NCI-H146 treated with DMSO at 0.1 percent for 48 hours (cell line): ENCODE measurements at regions not wholly inside any gene's neighbourhood (a gene's known extent, or its start where the extent isn't known, plus 50 kb on each side); places are given as distances from the start of the nearest gene placed in this dataset.

Experiments used
- DNase-seq: peaks from one replicate; lab custom pipeline; 2025; ENCODE audit not compliant: unreplicated experiment; lab: John Stamatoyannopoulos, UW

DNA sequence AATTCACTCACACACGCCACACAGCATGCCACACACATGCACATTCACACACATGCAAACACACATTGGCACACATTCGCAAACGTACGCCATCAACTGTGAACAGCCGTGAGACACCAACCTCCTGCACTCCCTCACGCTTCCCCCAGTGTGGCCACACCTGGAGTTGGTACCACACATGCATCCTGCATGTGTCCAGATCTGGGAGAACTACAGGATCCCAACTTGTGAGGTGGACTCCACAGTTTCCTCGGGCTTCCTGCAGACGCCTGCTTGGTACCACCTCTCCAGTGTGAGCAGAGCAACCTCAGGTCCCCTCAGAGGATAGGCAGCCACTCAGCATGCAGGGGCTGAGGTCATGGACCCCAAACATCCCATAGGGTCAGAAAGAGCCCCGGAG is 239.0 kb downstream of the EIPR1 start:
- DNase-seq = no peak

DNA sequence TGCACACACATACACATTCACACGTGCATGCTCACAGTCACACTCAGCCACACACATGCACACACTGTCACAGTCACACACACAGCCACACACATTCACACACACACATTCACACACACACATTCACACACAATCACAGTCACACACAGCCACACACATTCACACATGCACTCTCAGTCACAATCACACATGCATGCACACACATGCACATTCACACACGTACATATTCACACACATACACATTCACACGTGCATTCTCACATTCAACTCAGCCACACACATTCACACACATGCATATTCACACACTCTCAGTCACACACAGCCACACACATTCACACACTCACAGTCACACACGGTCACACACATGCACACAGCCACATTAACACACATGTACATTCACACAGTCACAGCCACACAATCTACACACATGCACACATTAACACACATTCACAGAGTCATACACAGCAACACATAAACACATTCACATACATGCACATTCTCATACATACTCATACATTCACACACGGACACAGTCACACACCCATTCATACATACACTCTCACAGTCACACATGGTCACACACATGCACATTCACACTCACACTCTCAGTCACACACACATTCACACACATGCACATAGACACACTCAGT is 239.8 kb downstream of the EIPR1 start:
- no peak for DNase-seq

DNA sequence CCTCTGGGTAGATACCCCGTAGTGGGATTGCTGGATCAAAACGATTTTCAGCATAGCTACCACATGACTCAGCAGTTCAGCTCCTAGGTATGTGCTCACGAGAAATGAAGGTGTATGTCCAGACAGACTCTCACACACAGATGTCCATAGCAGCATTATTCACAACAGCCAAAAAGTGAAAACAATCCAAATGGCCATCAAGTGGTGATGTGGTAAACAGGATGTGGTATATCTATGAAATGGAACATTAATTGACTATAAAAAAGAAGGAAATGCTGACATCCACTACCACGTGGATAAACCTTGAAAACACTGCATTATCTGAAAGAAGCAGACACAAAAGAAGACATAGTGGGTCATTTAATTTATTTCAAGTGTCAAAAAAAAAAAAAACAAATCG is 241.9 kb downstream of the EIPR1 start:
- DNase-seq = no peak

DNA sequence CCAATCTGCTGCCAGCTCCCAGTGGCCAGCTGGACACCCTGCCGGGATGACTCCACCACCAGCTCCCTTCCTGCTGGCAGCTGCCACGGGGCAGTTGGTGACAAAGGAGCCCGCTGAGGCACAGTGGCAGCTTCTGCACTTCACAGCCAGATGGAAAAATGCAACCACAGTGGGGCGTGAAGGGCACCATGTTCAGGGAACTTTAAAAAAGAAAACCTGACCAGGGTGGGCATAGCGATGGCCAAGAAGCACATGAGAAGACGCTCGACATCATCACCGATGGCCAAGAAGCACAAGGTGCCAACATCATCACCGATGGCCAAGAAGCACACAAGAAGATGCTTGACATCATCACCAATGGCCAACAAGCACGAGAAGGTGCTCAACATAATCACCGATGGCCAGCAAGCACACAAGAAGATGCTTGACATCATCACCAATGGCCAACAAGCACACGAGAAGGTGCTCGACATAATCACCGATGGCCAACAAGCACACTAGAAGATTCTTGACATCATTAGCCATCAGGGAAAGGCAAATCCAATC is 243.5 kb downstream of the EIPR1 start:
- no peak for DNase-seq

DNA sequence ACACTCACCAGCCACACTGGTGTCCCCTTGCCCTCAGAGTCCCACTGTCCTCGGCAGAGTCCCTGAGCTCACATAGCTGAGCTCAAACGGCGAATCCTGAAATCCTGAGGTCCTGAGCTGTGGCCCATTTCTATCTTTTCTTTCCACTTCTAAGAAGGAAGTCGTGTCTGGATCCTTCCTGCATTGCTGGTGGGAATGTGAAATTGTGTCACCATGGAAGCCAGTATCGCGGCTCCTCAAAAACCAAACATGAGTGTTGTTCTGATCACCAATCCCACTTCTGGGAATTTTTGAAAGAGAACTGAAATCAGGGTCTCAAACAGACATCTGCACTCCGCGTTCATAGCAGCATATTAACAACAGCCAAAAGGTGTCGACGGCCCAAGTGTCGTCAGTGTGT is 244.7 kb downstream of the EIPR1 start:
- DNase-seq = no peak

DNA sequence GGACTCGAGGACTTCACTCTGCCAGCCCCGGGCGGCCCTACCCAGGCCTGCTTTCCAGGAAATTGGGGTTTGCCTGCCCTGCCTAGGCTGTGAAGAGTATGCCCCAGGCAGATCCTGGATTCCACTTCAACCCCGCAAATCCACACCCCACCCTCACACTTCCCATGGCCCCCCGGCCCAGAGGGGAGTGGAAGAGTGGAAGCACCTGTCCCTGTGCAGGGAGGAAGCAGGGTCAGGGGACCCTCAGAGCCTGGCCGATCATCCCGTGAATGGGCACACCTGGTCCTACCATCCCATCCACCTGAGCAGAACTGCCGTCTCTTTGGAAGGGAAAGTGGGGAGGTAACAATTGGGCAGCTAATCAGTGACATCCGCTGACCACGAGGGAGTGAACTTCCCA is 245.2 kb downstream of the EIPR1 start:
- no peak for DNase-seq

DNA sequence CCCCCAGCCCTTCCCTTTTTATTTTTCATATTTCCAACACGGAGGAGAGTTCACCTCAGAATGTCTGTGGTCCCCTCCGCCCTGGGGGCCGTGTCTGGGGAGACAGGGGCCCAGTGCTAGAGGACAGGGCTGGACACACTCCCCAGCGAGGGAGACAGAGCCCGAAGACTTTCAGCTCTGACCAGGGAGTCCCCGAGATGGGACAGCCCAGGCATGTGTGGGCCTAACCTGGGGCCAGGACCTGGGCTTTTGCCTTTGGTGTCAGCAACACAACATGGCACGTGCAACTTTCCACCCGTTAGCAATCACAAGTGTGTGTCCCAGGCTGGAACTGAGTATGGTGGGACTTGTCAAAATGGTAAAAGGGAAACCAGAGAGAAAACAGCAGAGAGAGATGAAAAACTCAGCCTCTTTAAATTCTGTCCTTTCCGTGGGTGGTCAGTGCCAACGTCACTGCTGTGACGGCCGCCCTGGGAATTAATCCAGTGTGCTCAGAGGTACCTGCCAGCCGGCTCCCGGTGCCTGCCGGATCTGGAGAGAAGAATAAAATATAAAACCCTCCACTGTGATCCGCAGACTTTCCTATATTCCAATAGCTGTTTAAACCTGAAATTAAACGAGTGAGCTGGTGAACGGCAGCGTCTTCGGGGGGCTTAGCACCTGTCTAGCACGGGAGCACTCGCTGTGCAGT is 245.8 kb downstream of the EIPR1 start:
- DNase-seq = no peak

DNA sequence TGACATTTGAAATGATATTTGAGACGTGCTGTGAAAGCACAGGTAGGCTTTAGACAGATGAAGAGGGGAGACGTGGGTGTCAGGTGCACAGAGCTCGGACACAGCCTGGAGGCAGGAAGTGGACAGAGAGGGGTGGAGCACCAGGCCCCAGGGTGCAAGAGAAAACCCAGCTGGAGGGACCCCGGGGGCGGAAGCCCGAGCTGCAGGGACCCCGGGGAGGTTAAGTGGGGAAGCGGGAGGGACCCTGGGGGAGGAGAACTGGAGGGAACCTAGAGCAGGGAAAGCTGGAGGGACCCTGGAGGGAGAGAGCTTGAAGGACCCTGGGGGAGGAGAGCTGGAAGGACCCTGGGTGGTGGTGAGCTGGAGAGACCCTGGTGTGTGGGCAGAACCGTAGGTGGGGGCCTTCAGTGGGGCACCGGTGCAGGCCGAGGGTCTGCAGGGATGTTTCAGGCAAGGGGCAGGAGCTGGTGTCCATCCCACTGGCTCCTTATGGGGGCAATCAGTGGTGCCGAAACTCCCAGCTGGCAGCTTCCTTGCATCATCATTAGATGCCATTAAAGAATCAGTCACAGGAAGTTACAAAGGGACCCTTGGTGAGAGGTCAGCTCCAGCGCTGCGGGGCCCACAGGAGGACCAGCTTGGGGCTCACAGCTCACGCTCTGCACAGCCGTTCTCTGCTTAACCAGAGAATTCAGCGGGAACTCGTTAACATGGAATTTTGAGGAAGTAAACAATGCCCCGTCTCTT is 246.6 kb downstream of the EIPR1 start:
- DNase-seq = peak; percentile 62

DNA sequence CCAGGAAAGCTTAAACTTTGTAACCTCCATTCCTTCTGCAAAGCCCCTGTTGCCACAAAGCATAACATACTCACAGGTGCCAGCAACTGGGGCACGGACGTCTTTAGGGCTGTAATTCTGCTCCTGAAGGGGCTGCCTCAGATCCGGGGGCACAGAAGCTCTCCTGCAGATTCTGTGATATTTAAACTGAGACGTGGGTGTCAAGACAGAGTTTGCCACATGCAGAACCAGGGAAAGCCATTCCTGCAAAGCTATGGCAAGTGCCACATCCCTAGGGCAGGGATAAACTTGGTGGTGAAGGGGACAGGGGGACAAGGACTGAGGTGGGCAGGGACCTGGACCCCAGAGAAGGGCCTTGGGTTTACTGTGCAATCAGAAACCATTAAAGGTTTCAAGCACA is 247.2 kb downstream of the EIPR1 start:
- no peak for DNase-seq

DNA sequence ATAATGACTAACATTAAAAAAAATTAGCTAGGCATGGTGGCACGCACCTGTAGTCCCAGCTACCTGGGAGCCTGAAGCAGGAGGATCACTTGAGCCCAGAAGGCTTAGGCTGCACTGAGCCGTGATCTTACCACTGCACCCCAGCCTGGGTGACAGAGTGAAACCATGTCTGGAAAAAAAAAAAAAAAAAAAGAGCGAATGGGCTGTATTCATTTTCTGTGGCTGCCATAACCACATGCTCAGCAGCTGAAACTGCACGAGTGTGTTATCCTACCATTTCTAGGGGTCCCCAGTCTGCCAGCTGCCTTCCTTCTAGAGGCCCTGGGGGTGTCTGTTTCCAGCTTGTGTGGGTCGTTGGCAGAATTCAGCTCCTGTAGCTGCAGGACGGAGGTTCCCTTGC is 247.8 kb downstream of the EIPR1 start:
- no peak for DNase-seq

DNA sequence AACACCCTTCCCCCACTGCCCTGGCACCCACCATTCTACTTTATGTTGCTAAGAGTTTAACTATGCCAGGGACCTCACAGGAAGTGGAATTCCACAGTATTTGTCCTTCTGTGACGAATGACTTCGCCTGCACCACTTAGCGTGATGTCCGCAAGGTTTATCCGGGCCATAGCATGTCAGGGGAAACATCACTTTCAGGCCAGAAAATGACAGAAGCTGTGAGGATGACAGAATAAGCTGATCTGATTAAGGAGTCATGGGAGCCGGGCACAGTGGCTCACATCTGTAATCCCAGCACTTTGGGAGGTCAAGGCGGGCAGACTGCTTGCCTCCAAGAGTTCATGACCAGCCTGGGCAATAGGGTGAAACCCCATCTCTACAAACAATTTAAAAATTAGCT is 248.8 kb downstream of the EIPR1 start:
- DNase-seq = no peak

DNA sequence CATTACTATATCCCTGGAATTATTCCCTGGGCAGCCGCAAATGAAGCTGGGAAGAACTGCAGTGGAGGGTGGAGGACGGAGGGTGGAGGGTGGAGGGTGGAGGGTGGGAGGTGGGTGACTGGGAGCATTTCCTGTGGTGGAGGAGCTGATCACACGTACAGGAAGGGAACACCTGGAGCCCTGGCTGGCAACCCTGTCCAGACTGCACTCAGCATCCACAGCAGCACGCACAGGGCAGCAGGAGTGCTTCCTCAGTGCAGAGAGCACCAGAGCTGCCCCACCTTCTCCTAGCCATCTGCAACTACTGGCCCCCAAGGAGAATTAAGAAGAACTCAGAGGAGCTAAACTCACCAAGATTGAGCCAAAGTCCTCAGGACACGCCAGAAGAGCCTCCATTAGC is 249.9 kb downstream of the EIPR1 start:
- no peak for DNase-seq

DNA sequence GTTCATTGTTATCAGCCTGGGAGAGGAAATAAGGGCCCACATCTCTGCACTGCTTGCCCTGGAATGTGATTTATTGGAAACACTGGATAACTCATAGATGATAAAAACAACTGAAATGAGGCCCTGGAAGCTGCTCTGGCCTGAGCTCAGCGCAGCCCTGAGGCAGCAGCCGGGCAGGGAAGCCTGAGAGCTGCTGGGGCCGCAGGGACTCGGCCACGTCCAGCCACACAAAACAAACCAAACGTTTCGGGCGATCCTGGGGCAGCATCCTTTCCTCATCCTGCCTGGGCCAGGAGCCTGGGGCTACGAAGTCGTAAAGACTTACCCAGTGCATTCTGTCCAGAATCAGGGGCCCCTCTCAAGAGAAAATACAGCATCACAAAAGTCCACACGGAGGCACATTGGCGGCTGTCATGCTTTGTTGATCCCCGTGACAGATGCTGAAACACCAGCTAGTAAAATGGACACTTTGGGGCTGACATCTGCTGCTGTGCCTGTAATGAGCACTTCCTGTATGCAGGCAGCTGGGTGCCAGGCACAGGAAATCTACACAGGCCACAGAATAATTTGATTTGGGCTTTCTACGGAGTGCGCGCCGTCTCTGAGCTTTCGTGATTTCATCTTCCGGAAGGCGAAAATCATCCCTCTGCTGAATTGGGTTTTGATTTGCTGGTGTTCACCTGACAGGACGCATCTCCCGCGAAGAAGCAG is 250.6 kb downstream of the EIPR1 start:
- no peak for DNase-seq

DNA sequence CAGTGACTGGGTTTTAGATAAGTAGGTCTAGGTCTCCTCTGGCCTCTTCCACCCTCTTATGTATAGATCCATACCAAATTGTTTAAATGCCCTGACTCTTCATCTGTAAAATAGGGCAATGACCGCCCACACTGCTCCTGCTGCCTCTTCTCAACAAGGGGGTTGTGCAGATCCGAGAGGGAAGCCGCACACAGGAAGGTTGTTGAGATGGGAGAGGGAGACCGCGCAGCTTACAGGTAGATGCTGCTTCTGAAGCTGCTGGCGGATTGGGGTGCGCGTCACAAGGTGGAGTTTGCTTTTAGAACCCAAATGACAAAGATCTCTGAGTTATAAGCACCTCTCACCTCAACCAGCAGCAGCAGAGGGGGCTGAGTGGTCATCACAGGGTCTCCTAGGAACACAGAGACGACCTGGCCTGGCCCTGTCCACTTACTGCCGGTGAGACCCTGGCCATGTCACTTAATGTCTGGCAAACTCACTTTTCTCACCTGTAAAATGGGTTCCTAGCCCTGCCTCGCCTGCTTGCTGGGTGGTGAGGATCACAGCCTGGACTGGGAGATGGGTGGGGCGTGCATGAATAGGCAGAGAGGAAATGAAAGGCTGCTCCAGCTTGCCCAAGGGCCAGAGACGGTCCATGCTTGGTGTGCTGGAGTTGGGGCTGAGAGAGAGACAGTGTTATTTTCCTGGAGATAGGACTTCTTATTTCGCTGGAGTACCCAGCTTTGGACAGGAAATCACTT is 251.3 kb downstream of the EIPR1 start:
- DNase-seq = no peak

DNA sequence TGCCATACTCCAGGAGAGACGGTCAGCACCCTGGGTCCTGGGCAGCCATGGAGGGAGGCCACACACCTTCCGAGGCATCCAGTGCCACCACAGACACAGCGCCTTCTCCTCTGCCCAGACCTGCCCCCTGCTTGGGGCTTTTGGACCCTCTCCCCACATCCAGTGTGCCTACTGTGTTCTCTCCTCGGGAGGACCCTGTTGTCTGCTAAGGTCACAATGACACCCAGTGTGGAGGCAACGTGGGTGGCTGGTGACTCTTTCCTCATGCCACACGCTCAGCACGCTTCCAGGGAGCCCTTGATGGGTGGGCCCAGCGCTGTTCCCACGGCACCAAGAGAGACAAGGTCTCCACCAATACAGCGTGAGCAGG is 251.9 kb downstream of the EIPR1 start:
- no peak for DNase-seq

DNA sequence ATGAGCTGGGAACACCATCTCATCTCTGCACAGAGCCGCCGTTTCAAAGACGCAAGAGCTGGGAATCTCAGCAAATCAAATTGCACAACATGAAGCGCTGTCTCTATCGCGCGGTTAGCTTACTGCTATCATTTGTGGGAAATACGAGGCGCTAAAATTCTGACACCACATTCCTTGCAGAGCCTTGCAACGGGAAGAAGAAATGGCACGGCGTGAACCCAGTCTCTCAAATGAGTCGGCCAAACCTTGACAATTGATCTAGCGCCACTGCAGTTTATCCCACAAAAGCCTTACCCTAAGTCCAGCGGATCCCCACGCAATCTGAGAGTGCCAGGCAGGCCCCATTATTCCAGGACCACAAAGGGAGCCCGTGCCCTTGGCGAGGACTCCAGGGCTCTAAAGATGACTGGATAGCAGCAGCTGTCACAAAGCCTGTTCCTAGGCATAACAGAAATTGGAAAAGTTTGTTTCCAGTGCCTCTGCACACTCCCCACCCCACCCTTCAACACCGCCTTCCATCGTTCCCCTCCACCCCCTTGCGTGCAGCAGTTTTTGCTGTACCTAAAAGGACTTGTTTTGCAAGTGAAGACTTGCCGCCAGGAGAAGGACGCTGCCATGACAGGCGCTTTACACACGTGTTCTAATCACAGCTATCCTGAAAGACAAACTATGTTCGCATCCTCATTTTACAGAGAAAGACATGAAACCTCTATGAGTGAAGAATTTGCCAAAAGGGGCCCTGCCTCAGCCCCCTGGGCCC is 252.4 kb downstream of the EIPR1 start:
- no peak for DNase-seq

DNA sequence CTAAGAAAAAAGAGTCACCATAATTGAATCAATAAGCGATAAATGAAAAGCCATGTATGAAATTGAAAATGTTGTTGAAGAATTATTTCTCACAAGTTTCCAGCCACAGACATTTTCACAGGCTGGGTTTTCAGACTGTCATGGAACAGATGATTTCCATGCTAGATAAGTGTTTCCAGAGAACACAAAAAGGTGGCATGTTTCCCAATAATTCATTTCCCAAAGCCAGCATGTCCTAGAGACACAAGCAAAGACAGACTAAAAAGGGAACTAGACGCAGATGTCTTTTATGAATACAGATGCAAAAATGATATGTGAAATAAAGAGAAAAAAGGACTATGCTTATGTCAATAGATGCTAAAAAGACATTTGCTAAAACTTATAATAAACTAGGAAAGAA is 255.1 kb downstream of the EIPR1 start:
- DNase-seq = no peak

DNA sequence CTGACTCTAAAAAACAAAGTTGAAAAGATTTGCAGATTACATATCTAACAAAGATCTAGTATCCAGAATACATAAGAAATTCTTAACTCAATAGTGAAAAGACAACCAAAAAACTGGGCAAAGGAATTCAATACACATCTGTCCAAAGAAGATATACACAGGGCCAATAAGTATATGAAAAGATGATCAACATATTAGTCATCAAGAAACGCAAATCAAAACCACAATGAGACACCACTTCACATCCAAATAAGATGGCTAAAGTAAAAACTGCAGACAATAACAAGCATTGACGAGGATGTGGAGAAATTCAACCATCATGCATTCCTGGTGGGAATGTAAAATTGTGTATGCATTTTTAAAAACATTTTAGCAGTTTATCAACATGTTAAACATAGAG is 256.0 kb downstream of the EIPR1 start:
- DNase-seq = no peak

DNA sequence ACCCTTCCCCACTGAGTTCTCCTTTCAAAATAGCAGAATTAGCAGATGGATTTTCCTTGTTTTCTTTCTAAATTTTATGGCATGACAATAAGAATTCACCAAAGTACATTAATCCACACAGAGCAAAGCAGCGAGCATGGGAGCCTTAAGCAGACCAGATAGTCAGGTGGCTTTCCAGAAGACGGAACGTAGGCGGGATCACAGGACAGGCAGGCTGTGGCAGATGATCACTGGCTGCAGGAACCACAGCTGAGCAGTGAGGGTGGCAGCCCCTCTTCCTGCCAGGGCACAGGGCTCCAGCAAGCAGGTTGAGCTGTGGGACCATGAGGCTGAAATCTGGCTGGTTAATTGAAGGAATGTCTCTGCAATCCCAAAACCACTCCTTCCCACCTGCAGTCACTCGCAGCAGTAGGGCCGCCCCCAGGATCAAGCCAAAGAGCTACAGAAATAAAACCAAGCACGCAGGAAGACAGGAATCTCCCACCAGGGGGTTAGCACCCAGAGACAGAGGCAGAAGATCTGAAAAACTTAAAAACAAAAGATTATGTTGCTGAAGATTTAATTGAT is 259.9 kb downstream of the EIPR1 start:
- no peak for DNase-seq

DNA sequence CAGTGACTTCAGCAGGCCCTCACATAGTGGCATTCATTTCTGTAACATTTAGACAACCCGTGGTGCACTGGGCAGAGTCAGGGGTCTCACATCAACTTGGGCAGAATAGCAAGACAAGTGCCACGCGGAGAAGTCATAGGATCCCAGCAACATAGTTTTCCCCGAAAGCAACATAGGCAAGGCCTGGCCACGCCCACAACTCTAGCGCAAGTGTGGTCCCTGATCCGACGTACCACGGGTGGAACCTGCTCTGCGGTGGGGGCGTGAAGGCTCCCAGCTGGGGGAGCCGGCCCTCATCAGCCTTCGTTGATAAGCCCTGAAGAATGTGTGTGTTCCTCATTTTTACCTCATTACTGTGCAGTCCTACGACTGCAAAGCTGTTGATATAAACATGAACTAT is 261.2 kb downstream of the EIPR1 start:
- DNase-seq = no peak
